ENCODE measurements at regions not wholly inside any gene's neighbourhood (a gene's known extent, or its start where the extent isn't known, plus 50 kb on each side); places are given as distances from the start of the nearest gene placed in this dataset.

DNA sequence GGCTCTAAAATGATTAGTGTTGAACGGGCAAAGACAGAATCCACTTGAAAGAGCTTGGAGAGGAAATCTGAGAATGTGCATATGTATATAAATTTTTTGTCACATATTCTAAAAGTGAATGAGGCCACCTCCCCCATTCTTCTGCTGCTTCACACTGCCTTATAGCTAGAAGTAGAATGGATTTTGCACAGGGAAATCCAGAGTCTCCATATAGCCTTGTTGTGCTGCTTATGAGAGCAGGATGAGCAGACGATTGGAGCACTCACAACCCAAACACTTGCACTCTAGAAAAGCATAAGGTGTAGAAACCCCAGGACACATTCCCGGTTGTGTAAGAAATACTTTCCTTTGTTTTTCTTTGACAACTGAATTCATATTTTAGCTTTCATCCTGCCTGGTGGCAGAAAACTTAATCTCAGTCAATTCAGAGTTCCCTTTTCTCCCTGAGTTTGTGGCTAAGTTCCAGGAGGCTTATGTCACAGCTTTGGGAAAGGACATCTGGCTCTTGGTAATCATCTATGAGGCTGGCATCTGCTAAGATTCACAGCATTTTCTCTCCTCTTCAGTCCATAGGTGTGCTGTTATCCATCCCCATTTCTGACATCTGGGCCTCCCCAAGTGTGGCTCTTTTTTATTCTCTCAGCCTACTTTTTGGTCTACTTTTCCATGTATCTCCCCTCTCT is 188.4 kb upstream of the PFN2 start:
- Histone ChIP-seq H3K9ac (ENCODE audit: low read length in 5 of 5) (no peak overlapping the region), H3K36me3 (ENCODE audit: control insufficient read depth in 5 of 5, insufficient read depth in 5 of 5, low read length in 5 of 5) (no peaks in the 10 kb centered on the region), H3K27ac (ENCODE audit: low read depth, low read length) (no peak overlapping the region), H3K4me1 (ENCODE audit: control insufficient read depth in 5 of 5, insufficient read depth in 5 of 5, low read length in 5 of 5) (no peaks in the 10 kb centered on the region), H3K9me3 (ENCODE audit: control insufficient read depth in 5 of 5, low read length in 5 of 5) (peaks cover 0 to 3% (median 0%) of the 10 kb centered on the region in 5 donors), H3K27me3 (ENCODE audit: control insufficient read depth in 5 of 5, insufficient read depth in 4 of 5, low read length in 5 of 5) (no peaks in the 10 kb centered on the region), H3K4me3 (ENCODE audit: low read depth in 1 of 5, low read length in 5 of 5) (no peak overlapping the region)

DNA sequence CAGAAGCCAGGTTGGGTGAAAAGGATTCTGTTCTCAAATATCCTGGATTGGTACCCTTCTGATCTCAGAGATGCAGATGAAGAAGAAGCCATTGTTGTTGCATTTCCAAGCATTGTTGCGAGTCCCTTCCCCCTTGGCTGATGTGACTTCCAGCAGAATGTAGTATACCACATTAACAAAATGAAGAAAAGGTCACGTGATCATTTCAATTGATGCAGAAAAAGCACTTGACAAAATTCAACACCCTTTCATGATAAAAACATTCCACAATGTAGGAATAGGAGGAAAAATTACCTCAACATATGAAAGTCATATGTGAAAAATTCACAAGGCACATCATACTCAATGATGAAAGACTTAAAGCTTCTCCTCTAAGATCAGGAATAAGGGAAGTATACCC is 181.9 kb upstream of the PFN2 start:
- H3K27ac ChIP-seq (ENCODE audit: low read depth, low read length) = no peak overlapping the region
- no peak overlapping the region for H3K4me3 ChIP-seq (ENCODE audit: low read depth in 1 of 5, low read length in 5 of 5)
- no peaks in the 10 kb centered on the region for H3K4me1 ChIP-seq (ENCODE audit: control insufficient read depth in 5 of 5, insufficient read depth in 5 of 5, low read length in 5 of 5)
- H3K9ac ChIP-seq (ENCODE audit: low read length in 5 of 5) = no peak overlapping the region
- peaks cover 0 to 6% (median 0%) of the 10 kb centered on the region in 5 donors for H3K9me3 ChIP-seq (ENCODE audit: control insufficient read depth in 5 of 5, low read length in 5 of 5)
- no peaks in the 10 kb centered on the region for H3K36me3 ChIP-seq (ENCODE audit: control insufficient read depth in 5 of 5, insufficient read depth in 5 of 5, low read length in 5 of 5)
- H3K27me3 ChIP-seq (ENCODE audit: control insufficient read depth in 5 of 5, insufficient read depth in 4 of 5, low read length in 5 of 5) = no peaks in the 10 kb centered on the region

DNA sequence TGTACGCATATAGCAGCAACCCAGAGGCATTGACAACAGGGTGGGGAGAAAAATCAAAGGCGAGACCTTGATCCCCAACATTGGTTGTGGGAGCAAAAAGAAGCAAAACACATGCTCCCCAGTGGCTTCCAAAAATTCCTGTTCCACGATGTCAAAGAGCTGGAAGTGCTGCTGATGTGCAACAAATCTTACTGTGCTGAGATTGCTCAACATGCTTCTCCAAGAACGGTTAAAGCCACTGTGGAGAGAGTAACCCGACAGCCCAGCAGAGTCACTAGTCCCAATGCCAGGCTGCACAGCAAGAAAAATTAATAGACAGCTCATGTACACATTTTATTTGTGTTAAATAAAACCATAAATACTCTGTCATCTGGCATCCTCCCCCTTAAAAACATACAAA is 179.9 kb upstream of the PFN2 start:
- H3K4me3 ChIP-seq (ENCODE audit: low read depth in 1 of 5, low read length in 5 of 5) = no peak overlapping the region
- no peak overlapping the region for H3K27ac ChIP-seq (ENCODE audit: low read depth, low read length)
- H3K9ac ChIP-seq (ENCODE audit: low read length in 5 of 5) = no peak overlapping the region
- H3K36me3 ChIP-seq (ENCODE audit: control insufficient read depth in 5 of 5, insufficient read depth in 5 of 5, low read length in 5 of 5) = no peaks in the 10 kb centered on the region
- no peaks in the 10 kb centered on the region for H3K4me1 ChIP-seq (ENCODE audit: control insufficient read depth in 5 of 5, insufficient read depth in 5 of 5, low read length in 5 of 5)
- no peaks in the 10 kb centered on the region for H3K27me3 ChIP-seq (ENCODE audit: control insufficient read depth in 5 of 5, insufficient read depth in 4 of 5, low read length in 5 of 5)
- peaks cover 0 to 6% (median 0%) of the 10 kb centered on the region in 5 donors for H3K9me3 ChIP-seq (ENCODE audit: control insufficient read depth in 5 of 5, low read length in 5 of 5)

DNA sequence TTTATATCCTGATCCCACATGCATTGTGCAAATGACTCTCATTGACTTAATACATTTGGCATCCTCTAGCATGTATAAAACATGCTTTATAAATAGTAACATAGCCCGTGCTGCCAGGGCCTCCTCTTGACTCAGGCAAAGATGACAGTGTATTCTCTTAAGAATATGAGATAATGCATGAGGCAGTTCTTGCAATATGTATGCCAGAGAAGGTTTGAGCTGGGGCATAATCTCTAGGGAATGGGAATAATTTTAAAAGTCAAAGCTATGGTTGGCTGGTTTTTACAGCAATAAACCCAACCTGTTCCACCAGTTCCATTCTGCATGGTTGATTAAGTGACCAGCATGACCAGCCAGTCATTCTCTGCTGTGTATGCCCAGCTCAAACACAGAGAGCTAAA is 179.0 kb upstream of the PFN2 start:
- no peaks in the 10 kb centered on the region for H3K27me3 ChIP-seq (ENCODE audit: control insufficient read depth in 5 of 5, insufficient read depth in 4 of 5, low read length in 5 of 5)
- H3K36me3 ChIP-seq (ENCODE audit: control insufficient read depth in 5 of 5, insufficient read depth in 5 of 5, low read length in 5 of 5) = no peaks in the 10 kb centered on the region
- H3K4me3 ChIP-seq (ENCODE audit: low read depth in 1 of 5, low read length in 5 of 5) = no peak overlapping the region
- peaks cover 0 to 3% (median 0%) of the 10 kb centered on the region in 5 donors for H3K9me3 ChIP-seq (ENCODE audit: control insufficient read depth in 5 of 5, low read length in 5 of 5)
- H3K4me1 ChIP-seq (ENCODE audit: control insufficient read depth in 5 of 5, insufficient read depth in 5 of 5, low read length in 5 of 5) = no peaks in the 10 kb centered on the region
- H3K27ac ChIP-seq (ENCODE audit: low read depth, low read length) = no peak overlapping the region
- H3K9ac ChIP-seq (ENCODE audit: low read length in 5 of 5) = no peak overlapping the region

DNA sequence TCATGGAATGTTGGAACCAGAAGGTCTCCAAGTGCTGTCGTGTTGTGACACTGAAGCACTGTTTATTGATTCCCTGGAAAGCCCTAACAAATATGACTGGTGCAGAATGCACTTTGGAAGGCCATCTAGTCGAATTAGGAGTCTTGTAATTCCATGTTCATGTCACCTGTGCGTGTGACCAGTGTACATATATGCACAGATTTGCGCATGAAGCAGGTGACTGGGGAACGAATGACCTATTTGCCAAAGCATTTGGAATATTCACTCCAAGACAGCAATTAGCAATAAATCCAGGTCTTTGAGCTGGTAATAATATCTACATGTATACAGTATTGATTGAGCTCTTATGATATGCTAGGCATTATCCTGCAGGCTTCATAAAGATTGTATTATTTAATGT is 177.5 kb upstream of the PFN2 start:
- H3K36me3 ChIP-seq (ENCODE audit: control insufficient read depth in 5 of 5, insufficient read depth in 5 of 5, low read length in 5 of 5) = no peaks in the 10 kb centered on the region
- no peaks in the 10 kb centered on the region for H3K4me1 ChIP-seq (ENCODE audit: control insufficient read depth in 5 of 5, insufficient read depth in 5 of 5, low read length in 5 of 5)
- no peak overlapping the region for H3K4me3 ChIP-seq (ENCODE audit: low read depth in 1 of 5, low read length in 5 of 5)
- H3K9me3 ChIP-seq (ENCODE audit: control insufficient read depth in 5 of 5, low read length in 5 of 5) = peaks cover 0 to 3% (median 0%) of the 10 kb centered on the region in 5 donors
- H3K9ac ChIP-seq (ENCODE audit: low read length in 5 of 5) = no peak overlapping the region
- H3K27me3 ChIP-seq (ENCODE audit: control insufficient read depth in 5 of 5, insufficient read depth in 4 of 5, low read length in 5 of 5) = no peaks in the 10 kb centered on the region
- H3K27ac ChIP-seq (ENCODE audit: low read depth, low read length) = no peak overlapping the region

DNA sequence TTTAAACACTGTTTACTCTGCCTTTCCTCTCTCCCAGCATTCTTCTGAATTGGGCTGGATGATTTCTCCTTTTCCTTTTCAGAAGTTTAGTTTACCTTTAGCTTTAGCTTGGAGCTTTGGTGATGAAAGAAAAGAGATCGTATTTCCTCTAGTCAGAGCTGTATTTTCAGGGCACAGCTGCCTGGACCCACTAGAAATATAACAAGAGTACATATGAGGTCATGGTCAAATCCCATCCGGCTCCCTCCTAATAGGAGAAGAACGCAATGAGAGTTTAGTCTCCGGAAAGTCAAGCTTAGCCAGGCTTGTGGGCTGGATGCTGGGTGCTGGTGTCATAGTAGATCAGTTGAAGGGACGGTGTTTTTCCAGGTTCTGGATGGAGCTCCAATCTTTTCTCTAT is 177.1 kb upstream of the PFN2 start:
- no peaks in the 10 kb centered on the region for H3K36me3 ChIP-seq (ENCODE audit: control insufficient read depth in 5 of 5, insufficient read depth in 5 of 5, low read length in 5 of 5)
- no peak overlapping the region for H3K27ac ChIP-seq (ENCODE audit: low read depth, low read length)
- no peak overlapping the region for H3K9ac ChIP-seq (ENCODE audit: low read length in 5 of 5)
- H3K9me3 ChIP-seq (ENCODE audit: control insufficient read depth in 5 of 5, low read length in 5 of 5) = peaks cover 0 to 3% (median 0%) of the 10 kb centered on the region in 5 donors
- H3K4me3 ChIP-seq (ENCODE audit: low read depth in 1 of 5, low read length in 5 of 5) = no peak overlapping the region
- no peaks in the 10 kb centered on the region for H3K27me3 ChIP-seq (ENCODE audit: control insufficient read depth in 5 of 5, insufficient read depth in 4 of 5, low read length in 5 of 5)
- H3K4me1 ChIP-seq (ENCODE audit: control insufficient read depth in 5 of 5, insufficient read depth in 5 of 5, low read length in 5 of 5) = no peaks in the 10 kb centered on the region

DNA sequence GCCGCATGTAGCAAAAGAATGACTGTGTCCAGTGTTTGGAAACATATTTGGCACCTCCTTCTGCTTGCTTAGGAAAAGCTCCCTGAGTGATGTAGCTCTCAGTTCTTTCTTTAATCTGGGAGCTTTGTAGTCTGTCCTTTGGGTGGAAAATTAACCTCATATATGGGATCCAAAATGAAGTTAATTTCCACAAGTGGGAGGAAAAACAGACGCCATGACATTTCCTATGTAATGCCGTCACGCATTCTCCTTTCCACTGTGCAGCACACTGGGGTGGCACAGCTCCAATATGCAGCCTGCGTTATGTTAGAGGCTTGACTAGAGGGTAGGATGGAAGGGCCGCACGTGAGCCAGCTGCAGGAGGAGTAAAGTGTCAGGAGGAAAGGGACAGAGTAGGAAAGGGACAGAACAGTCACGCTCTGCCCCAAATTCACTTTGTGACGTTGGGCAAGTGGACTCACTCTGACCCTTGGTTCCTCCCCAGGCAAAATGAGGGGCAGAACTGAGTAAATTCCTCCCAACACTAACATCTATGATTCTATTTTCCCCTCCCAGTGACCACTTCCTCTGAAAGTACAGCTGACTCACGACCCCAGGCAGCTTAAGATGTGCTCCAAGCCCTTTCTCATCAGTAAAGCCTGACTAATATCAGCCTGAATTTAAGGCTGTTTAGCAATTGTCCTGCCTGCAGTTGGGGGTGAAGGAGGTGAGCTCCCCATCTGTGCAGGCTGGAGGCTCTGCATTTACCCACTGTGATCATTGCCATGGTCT is 176.5 kb upstream of the PFN2 start:
- Histone ChIP-seq H3K9ac (ENCODE audit: low read length in 5 of 5) (no peak overlapping the region), H3K36me3 (ENCODE audit: control insufficient read depth in 5 of 5, insufficient read depth in 5 of 5, low read length in 5 of 5) (no peaks in the 10 kb centered on the region), H3K27ac (ENCODE audit: low read depth, low read length) (no peak overlapping the region), H3K9me3 (ENCODE audit: control insufficient read depth in 5 of 5, low read length in 5 of 5) (no peaks in the 10 kb centered on the region), H3K4me3 (ENCODE audit: low read depth in 1 of 5, low read length in 5 of 5) (no peak overlapping the region), H3K4me1 (ENCODE audit: control insufficient read depth in 5 of 5, insufficient read depth in 5 of 5, low read length in 5 of 5) (no peaks in the 10 kb centered on the region), H3K27me3 (ENCODE audit: control insufficient read depth in 5 of 5, insufficient read depth in 4 of 5, low read length in 5 of 5) (no peaks in the 10 kb centered on the region)

DNA sequence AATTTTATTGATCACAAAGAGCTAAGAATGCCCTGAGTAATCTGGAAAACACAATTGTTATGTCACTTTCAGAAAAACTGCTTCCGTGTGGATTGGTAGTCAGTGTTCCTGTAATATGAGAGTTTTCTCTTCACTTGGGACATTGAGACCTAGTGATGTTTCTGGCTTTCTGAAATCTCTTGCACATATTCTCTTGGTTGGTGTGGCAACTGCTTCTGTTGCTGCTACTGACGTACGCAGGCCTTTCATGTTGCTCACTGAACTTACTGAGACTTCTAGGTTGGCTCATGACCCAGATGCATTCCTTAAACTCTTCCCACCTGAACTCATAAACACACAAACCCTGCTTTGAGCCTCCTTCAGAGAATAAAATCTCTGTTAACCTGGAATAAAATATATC is 175.0 kb upstream of the PFN2 start:
- no peaks in the 10 kb centered on the region for H3K27me3 ChIP-seq (ENCODE audit: control insufficient read depth in 5 of 5, insufficient read depth in 4 of 5, low read length in 5 of 5)
- no peaks in the 10 kb centered on the region for H3K9me3 ChIP-seq (ENCODE audit: control insufficient read depth in 5 of 5, low read length in 5 of 5)
- no peak overlapping the region for H3K27ac ChIP-seq (ENCODE audit: low read depth, low read length)
- no peaks in the 10 kb centered on the region for H3K4me1 ChIP-seq (ENCODE audit: control insufficient read depth in 5 of 5, insufficient read depth in 5 of 5, low read length in 5 of 5)
- no peak overlapping the region for H3K9ac ChIP-seq (ENCODE audit: low read length in 5 of 5)
- H3K36me3 ChIP-seq (ENCODE audit: control insufficient read depth in 5 of 5, insufficient read depth in 5 of 5, low read length in 5 of 5) = no peaks in the 10 kb centered on the region
- no peak overlapping the region for H3K4me3 ChIP-seq (ENCODE audit: low read depth in 1 of 5, low read length in 5 of 5)

DNA sequence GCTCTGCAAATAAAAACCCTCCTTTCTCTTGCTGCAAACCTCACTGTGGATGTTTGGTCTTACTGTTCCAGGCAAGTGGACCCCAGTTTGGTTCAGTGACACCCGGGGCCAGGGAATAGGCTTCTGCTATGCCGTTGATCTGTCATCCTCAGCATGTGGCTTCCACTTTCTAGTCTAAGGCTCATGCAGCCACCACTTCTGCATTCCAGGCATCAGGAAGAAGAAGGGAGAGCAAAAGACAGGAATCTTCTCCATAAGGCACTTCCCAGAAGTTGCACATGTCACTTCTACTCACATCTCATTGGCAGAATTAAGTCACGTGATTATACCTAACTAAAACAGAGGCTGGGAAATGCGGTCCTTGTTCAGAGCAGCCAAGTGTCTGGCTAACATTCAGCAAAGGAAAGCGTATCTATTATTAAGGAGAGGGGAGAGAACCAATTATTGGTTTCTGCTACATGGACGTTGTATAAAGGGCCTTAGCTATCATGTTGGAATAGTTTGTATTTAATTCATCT is 173.6 kb upstream of the PFN2 start:
- Histone ChIP-seq H3K27me3 (ENCODE audit: control insufficient read depth in 5 of 5, insufficient read depth in 4 of 5, low read length in 5 of 5) (peaks cover 0 to 2% (median 0%) of the 10 kb centered on the region in 5 donors), H3K9ac (ENCODE audit: low read length in 5 of 5) (no peak overlapping the region), H3K4me3 (ENCODE audit: low read depth in 1 of 5, low read length in 5 of 5) (no peak overlapping the region), H3K9me3 (ENCODE audit: control insufficient read depth in 5 of 5, low read length in 5 of 5) (no peaks in the 10 kb centered on the region), H3K36me3 (ENCODE audit: control insufficient read depth in 5 of 5, insufficient read depth in 5 of 5, low read length in 5 of 5) (no peaks in the 10 kb centered on the region), H3K4me1 (ENCODE audit: control insufficient read depth in 5 of 5, insufficient read depth in 5 of 5, low read length in 5 of 5) (no peaks in the 10 kb centered on the region), H3K27ac (ENCODE audit: low read depth, low read length) (no peak overlapping the region)

DNA sequence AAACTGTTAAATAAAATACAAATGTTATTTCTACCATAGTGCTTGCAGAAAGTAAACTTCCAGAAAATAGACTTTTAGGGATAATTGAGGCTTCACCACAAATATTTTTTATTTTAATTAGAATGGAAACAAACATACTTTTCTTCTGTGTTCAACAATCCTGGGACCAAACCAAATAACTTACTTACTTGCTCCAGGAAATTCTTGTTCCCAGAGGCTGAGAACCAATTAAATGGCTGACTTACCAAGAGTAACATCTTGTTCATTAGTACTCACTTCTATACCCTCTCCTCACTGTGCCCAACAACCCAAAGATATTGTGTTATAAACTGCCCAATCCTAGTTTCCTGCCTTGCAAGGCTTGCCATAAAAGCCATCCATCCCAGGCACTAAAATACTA is 172.2 kb upstream of the PFN2 start:
- Histone ChIP-seq H3K27ac (ENCODE audit: low read depth, low read length) (no peak overlapping the region), H3K4me3 (ENCODE audit: low read depth in 1 of 5, low read length in 5 of 5) (no peak overlapping the region), H3K4me1 (ENCODE audit: control insufficient read depth in 5 of 5, insufficient read depth in 5 of 5, low read length in 5 of 5) (no peaks in the 10 kb centered on the region), H3K9ac (ENCODE audit: low read length in 5 of 5) (no peak overlapping the region), H3K9me3 (ENCODE audit: control insufficient read depth in 5 of 5, low read length in 5 of 5) (no peaks in the 10 kb centered on the region), H3K27me3 (ENCODE audit: control insufficient read depth in 5 of 5, insufficient read depth in 4 of 5, low read length in 5 of 5) (peaks cover 0 to 2% (median 0%) of the 10 kb centered on the region in 5 donors), H3K36me3 (ENCODE audit: control insufficient read depth in 5 of 5, insufficient read depth in 5 of 5, low read length in 5 of 5) (no peaks in the 10 kb centered on the region)

Measured in subcutaneous abdominal adipose tissue (tissue), 5 donors.